ENCODE measurements at regions not wholly inside any gene's neighbourhood (a gene's known extent, or its start where the extent isn't known, plus 50 kb on each side); places are given as distances from the start of the nearest gene placed in this dataset.

GRCh38 chr15:25088261-25088790, 133.5 kb downstream of the SNRPN start:
- no TSS peak for BruUV-seq (replicated peaks)
- no peak overlapping the region for H3K4me3 ChIP-seq (ENCODE audit: low read length)
- no peaks in the 10 kb centered on the region for H3K27me3 ChIP-seq (ENCODE audit: low read length)
- peaks cover 42% of the 10 kb centered on the region for H3K36me3 ChIP-seq (ENCODE audit: low read depth, low read length)
- H2AFZ ChIP-seq (ENCODE audit: low read length): no peak overlapping the region
- intact Hi-C loops (cut with micrococcal nuclease): no loop called here
- no peaks in the 10 kb centered on the region for H3F3A ChIP-seq (ENCODE audit: low read length, unreplicated experiment)
- H3K4me1 ChIP-seq (ENCODE audit: insufficient read depth, low read length): no peaks in the 10 kb centered on the region
- H3K4me2 ChIP-seq (ENCODE audit: low read length): no peak overlapping the region
- H3K9me2 ChIP-seq (replicated peaks; ENCODE audit: low read length): no peaks in the 10 kb centered on the region
- H3K9me3 ChIP-seq (ENCODE audit: low read length): peaks cover 24% of the 10 kb centered on the region; the same call in 1 of the 2 replicates
- no peak for DNase-seq
- CTCF ChIA-PET: no interaction called here
- no peaks in the 10 kb centered on the region for H4K20me1 ChIP-seq (ENCODE audit: low read length)
- TF ChIP-seq EZH2 (IDR thresholded peaks at IDR 0.05; ENCODE audit: low read length, unreplicated experiment): no peak
- no peak for TF ChIP-seq EZH2phosphoT487 (IDR thresholded peaks at IDR 0.05; ENCODE audit: borderline replicate concordance, low read length)
- TF ChIP-seq CTCF (conservative IDR thresholded peaks at IDR 0.05; ENCODE audit: low read depth, low read length): no peak
- H3K9ac ChIP-seq (ENCODE audit: low read length): no peak overlapping the region
- POLR2A ChIA-PET (ENCODE audit: unreplicated experiment): no interaction called here
- no peaks in the 10 kb centered on the region for H3K79me2 ChIP-seq (ENCODE audit: low read length)
- no peak overlapping the region for H3K27ac ChIP-seq (ENCODE audit: low read length)
- no peak for ATAC-seq

- Histone ChIP-seq H3K9me3 (ENCODE audit: low read length) (peaks cover 22% of the 10 kb centered on the region; the same call in 1 of the 2 replicates), H3F3A (ENCODE audit: low read length, unreplicated experiment) (no peaks in the 10 kb centered on the region), H3K4me2 (ENCODE audit: low read length) (no peak overlapping the region), H2AFZ (ENCODE audit: low read length) (no peak overlapping the region), H3K27me3 (ENCODE audit: low read length) (no peaks in the 10 kb centered on the region), H3K9me2 (replicated peaks; ENCODE audit: low read length) (no peaks in the 10 kb centered on the region), H3K4me1 (ENCODE audit: insufficient read depth, low read length) (no peaks in the 10 kb centered on the region), H3K36me3 (ENCODE audit: low read depth, low read length) (peaks cover 34% of the 10 kb centered on the region), H3K79me2 (ENCODE audit: low read length) (no peaks in the 10 kb centered on the region), H3K9ac (ENCODE audit: low read length) (no peak overlapping the region), H3K4me3 (ENCODE audit: low read length) (no peak overlapping the region), H4K20me1 (ENCODE audit: low read length) (no peaks in the 10 kb centered on the region), H3K27ac (ENCODE audit: low read length) (no peak overlapping the region)
- ATAC-seq: no peak
- ChIA-PET POLR2A (ENCODE audit: unreplicated experiment) (no interaction called here), CTCF (no interaction called here)
- TF ChIP-seq CTCF (conservative IDR thresholded peaks at IDR 0.05; ENCODE audit: low read depth, low read length): no peak
- TF ChIP-seq EZH2 (IDR thresholded peaks at IDR 0.05; ENCODE audit: low read length, unreplicated experiment): no peak
- no peak for TF ChIP-seq EZH2phosphoT487 (IDR thresholded peaks at IDR 0.05; ENCODE audit: borderline replicate concordance, low read length)
- BruUV-seq (replicated peaks): no TSS peak
- DNase-seq: no peak
- intact Hi-C loops (cut with micrococcal nuclease): no loop called here
Measured at GRCh38 chr15:25089577-25089976, 134.8 kb downstream of the SNRPN start.

GRCh38 chr15:25090073-25090733, 135.4 kb downstream of the SNRPN start:
- peaks cover 29% of the 10 kb centered on the region for H3K36me3 ChIP-seq (ENCODE audit: low read depth, low read length)
- H3K4me1 ChIP-seq (ENCODE audit: insufficient read depth, low read length): no peaks in the 10 kb centered on the region
- TF ChIP-seq EZH2 (IDR thresholded peaks at IDR 0.05; ENCODE audit: low read length, unreplicated experiment) (no peak), EZH2phosphoT487 (IDR thresholded peaks at IDR 0.05; ENCODE audit: borderline replicate concordance, low read length) (no peak), CTCF (conservative IDR thresholded peaks at IDR 0.05; ENCODE audit: low read depth, low read length) (no peak)
- CTCF ChIA-PET: no interaction called here
- H3F3A ChIP-seq (ENCODE audit: low read length, unreplicated experiment): no peaks in the 10 kb centered on the region
- no peak overlapping the region for H3K4me2 ChIP-seq (ENCODE audit: low read length)
- H3K79me2 ChIP-seq (ENCODE audit: low read length): no peaks in the 10 kb centered on the region
- no peaks in the 10 kb centered on the region for H3K27me3 ChIP-seq (ENCODE audit: low read length)
- no peak overlapping the region for H3K4me3 ChIP-seq (ENCODE audit: low read length)
- POLR2A ChIA-PET (ENCODE audit: unreplicated experiment): no interaction called here
- ATAC-seq (no peak), DNase-seq (no peak)
- H3K9me3 ChIP-seq (ENCODE audit: low read length): peaks cover 18% of the 10 kb centered on the region; the same call in 1 of the 2 replicates
- H3K27ac ChIP-seq (ENCODE audit: low read length): no peak overlapping the region
- no peak overlapping the region for H3K9ac ChIP-seq (ENCODE audit: low read length)
- no TSS peak for BruUV-seq (replicated peaks)
- H2AFZ ChIP-seq (ENCODE audit: low read length): no peak overlapping the region
- no peaks in the 10 kb centered on the region for H4K20me1 ChIP-seq (ENCODE audit: low read length)
- intact Hi-C loops (cut with micrococcal nuclease): no loop called here
- H3K9me2 ChIP-seq (replicated peaks; ENCODE audit: low read length): no peaks in the 10 kb centered on the region

Measured in PC-3 (cell line).